ENCODE measurements at regions not wholly inside any gene's neighbourhood (a gene's known extent, or its start where the extent isn't known, plus 50 kb on each side); places are given as distances from the start of the nearest gene placed in this dataset.

DNA sequence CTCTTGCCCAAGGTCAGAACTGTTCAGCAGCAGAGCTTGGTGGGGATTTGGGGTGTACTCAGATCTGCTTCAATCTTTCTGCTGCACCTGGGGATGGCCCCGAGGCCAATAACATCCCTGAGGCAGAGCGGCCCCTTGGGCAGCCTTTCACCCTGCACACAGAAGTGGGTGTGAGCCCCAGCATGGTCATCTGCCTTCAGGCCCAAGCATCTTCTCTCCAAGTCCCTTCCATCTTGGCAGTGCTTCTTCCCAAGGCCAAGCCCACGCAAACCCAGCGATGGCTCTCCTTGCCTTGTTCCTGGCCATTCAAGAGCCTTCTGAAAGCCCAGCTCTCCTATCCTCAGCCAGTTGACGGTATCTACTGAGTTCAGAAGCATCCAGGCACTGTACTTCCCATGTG is 172.9 kb downstream of the INHBB start:
- DNase-seq: no peak
- intact Hi-C loops (cut with DNase I): no loop called here
- ATAC-seq: no peak

DNA sequence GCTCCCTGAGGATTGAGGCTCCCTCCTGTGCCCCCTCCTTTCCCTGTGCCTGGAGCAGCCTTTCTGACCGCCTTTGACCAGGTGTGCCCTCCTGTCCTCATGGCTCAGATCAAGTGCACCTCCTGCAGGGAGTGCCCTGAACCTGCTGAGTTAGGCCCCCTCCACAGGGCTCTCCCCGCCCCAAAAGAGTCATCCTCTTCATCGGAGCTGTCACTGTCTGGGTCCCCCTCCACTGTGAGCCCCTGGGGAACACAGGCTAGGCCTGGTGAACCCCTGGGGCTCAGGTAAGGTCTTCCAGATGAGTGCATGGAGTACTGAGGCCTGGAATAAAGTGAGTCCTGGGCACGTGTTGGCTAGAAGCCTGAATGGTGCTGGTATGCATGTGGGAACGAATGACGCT is 173.5 kb downstream of the INHBB start:
- intact Hi-C loops (cut with DNase I): no loop called here
- no peak for DNase-seq
- ATAC-seq: no peak

DNA sequence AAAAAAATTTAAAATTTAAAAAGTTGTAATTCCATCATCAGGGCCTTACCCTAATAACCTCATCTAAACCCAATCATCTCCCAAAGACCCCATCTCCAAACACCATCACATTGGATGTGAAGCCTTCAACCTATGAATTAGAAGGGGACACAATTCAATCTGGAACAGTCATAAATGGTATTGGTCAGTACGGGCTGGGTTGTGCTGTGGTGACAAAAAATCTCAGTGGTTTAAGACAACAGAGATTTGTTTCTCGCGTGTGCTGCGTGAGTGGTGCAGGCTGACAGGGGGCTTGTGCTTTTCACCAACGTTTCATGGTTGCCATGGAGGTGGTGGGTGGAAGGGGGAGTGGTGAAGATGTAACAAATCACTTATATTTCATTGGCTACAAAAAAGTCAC is 174.5 kb downstream of the INHBB start:
- ATAC-seq (no peak), DNase-seq (no peak)
- intact Hi-C loops (cut with DNase I): no loop called here

DNA sequence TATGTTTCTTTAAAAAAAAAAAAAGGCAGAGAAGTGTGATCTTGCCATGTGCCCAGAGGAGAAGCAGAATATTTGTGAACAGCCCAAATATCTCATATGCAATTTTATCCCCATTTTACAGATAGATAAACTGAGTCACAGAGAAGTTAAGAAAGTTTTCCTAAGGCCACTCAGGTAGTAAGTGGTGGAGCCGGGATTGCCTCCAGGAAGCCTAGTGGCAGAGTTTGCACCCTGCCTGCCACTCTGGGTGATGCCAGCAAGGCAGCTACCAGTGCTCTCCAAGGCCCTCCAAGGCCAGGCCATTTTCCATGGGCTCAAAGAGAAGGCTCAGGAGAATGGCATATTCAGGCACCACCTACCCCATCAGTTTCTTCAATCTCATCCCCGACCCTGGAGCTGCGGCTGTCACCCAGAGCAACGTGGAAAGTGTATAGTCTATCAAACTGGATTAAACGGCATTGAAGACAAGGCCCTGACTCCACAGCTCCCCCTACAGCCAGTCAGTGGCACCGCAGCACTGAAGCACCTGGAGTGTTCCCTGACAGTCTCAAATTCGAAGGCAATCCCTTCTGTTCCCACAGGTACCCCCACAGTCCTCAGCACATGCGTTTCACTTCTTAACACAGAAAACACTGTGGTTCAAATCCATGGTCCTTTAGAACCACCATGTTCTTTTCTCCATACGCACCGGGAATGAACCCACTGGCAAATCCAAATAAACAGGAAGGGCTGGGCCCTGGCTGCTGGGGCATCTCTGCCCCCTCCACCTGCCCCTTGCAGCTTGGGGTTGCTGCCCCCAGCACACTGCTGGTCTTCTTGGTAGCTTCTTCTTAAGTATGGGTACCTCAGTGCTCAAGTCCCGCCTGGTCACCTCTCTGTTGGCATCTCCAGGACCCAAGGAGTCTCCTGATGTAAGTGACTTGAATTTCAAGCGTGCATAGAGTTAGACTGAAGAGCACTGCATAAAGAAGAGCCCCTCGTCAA is 175.3 kb downstream of the INHBB start:
- ATAC-seq (peak; percentile 35 to 60), DNase-seq (no peak)
- intact Hi-C loops (cut with DNase I): no loop called here

DNA sequence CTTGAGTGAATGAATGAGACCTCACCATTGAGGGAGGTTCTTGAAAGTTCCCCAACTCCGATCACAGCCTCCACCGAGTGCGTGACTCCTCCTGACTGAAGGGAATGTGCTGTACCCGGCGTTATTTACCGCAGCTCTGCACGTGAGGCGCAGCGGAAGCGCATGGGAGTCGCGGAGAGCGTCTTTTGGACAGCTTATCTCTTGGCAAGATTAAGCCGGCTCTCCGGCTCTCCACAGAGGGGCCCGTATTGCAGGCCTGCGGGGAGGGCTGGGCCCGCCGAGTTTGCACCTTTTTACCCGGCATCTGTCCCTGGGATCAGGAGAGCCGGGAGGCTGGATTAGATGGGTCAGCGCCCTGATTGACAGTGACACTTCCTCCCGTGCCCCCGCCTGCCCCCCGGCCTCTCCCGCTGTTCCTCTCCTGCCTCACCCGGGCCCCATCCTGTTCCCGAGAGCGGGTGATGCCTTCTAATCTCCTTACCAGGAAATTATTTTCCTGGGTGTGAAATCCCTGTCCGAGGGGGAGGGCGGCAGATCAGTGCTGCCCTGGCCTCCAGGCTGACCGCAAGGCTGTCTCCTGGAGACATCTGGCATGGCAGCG is 176.3 kb downstream of the INHBB start:
- peak in 1 of 2 donors; percentile 58 for ATAC-seq
- intact Hi-C loops (cut with DNase I): no loop called here
- peak; percentile 58 for DNase-seq

DNA sequence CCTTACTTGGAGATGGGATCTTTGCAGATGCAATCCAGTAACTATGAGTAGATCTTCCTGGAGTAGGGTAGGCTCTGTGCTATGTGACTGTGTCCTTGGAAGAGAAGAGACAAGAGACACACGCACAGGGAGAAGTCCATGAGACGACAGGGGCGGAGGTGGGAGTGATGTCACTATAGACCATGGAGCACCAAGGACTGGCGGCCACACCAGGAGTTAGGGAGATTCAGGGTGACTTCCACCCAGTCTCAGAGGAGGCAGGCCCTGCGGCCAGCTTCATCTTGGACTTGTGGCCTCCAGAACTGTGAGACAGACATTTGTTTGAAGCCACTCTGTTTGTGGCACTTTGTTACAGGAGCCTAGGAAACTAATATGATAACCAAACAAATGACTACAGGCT is 177.8 kb downstream of the INHBB start:
- ATAC-seq (no peak), DNase-seq (no peak)
- intact Hi-C loops (cut with DNase I): no loop called here

DNA sequence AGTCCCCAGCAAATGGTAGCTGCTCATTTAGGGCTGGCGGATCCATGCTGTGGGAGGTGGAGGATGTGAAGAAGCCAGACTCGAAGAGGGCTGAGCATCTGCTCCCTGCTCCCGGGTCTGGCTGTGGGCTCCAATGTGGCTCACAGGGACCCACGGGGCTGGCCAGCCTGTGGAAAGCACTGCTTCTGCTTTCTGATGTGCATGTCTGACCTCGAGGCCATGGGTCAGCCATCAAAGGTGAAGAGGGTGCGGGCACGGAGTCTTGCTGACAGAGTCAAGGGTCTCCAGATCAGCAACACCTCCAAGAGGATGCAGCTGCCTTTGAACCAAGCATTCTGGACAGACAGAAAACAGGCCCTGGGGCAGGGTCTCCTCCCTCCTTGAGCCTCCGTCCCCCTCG is 178.2 kb downstream of the INHBB start:
- no peak for DNase-seq
- no peak for ATAC-seq
- intact Hi-C loops (cut with DNase I): no loop called here

DNA sequence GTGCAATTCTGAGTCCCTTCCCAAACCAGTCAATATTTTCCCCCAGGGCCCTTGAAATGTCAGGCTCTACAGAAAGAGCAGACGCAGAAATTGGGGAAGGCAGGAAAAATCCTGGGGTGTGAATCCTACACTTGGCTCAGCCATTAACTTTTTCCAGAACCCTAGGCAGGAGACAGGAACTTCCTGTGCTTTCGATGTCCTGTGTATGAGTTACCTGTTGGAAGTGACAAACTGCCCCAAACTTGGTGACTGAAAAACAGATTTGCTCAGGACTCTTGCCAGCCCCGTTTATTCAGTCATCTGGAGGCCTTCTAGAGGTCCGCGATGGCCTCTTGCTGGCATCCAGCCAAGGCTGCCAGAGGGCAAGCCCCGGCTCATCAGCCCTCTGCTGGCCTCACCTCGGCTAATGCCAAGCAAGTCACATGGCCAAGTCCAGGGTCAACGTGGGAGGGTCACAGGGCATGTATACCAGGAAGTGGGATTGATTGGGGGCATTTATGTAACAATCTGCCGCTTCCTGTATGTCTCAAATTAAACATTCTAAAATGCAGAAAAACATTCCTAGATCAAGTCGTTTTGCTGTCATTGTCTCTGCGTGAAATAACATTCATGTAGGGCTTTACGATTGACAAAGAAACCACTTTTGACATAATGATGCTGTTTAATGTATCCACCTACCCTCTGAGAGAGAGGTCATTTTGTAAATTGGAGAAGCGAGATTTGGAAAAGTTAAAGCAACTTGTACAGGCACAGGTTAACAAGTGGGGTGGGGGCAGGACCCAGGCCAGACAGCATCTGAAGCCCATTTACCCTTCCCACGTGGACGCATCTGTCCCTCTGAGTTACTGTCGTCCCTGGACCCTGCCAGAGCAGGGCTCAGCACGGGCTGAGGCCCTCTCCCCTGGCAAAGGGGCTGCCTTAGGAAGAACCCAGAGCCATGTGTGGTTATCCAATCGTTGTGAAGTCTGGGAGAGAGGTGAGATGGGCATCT is 179.4 kb downstream of the INHBB start:
- no peak for DNase-seq
- ATAC-seq: peak in 1 of 2 donors; percentile 20
- intact Hi-C loops (cut with DNase I): no loop called here

DNA sequence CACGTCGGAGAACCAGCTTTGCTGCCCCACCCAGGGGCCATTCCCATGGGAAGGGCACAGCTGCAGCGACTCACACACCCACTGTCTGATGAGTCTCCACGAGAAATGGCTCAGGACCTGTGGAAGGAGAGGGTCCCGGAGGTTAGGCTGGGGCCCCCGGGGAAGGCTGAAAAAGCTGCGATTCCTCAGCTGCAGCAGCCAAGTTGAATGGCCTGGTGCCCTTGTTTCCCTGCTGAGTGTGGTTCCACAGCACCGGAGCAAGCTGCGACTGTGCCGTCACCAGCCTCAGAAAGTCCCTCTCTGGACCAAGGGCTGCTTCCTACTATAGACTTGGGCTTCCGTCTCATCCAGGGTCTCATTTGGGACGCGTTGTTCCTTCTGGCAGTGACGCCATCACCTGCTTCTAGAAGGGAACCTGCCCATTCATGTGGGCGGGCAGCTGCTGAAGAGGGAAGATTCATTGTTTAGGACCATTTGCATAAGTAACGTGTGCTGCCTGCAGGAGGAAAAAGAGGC is 180.2 kb downstream of the INHBB start:
- ATAC-seq (peak in 1 of 2 donors; percentile 42), DNase-seq (no peak)
- intact Hi-C loops (cut with DNase I): no loop called here

DNA sequence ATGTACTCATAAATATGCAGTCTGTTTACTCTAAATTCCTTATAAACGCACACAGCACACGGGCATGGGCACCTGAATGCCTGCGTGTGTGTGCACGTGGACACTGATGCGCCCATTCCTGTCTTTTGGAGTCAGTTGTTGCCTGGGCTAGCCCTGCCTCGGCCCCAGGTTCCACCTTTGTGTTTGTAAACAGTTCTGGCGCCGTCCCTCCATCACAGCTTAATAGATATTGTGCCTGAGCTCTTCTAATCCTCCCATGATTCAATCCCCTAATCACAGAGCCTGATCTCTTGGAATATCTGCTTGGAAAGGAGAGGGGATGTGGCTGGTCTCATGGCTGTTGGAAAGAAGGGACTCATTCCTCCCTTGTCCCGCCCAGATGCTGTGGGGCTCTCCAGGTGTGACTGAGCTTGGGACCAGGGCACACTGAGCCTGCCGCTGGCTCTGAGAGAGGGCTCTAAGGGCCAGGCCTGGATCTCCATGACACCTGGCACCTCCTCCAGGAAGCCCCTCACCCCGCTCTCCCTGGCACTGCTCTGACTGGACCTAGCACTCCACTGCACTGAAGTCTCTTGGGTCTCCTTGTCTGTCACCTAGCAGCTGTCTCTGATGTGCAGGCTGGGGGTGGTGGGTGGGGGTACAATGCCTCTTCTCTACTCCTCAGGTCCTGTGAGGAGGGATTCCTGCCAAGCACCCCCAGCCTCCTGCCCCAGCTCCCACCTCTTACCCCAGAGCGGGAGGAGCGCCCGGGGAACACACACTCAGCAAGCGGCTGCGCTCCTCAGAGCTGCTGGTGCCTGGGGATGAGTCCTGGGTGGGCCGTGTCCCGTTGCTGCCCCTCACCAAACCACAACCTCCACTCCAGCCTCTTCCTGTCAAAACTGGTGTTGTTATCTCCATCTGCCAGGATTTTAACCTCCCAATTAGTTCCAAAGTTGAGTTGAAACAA is 181.3 kb downstream of the INHBB start:
- ATAC-seq (no peak), DNase-seq (no peak)
- intact Hi-C loops (cut with DNase I): no loop called here

DNA sequence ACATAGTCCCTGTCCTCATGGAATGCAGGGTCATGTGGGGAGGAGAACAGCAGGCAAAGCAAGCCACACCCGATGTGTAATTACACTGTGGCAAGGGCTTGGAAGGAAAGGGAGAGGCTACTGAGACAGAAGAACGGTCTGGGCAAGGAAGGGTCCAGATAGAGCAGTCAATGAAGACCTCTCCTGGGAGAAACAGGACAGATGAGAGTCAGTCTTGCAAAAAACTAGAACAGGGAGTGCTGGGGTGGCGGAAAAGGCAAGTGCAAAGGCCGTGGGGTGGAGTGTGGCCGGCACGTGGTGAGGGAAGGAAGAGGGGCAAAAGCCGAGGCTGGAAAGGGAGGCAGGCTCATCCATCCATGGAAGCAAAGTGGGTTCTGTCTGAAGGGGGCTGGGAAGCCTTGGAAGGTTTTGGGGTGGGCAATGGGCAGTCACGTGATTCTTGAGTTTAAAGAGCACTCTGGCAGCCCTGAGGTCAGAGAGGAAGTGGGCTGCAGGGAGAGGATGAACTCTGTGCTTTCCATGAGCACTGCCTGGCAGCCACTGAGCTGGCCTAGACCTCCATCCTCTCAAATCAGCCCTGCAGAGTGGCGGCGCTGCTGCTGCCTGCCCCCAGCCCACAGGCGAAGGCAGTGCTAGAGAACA is 182.2 kb downstream of the INHBB start:
- DNase-seq (no peak), ATAC-seq (no peak)
- intact Hi-C loops (cut with DNase I): no loop called here

DNA sequence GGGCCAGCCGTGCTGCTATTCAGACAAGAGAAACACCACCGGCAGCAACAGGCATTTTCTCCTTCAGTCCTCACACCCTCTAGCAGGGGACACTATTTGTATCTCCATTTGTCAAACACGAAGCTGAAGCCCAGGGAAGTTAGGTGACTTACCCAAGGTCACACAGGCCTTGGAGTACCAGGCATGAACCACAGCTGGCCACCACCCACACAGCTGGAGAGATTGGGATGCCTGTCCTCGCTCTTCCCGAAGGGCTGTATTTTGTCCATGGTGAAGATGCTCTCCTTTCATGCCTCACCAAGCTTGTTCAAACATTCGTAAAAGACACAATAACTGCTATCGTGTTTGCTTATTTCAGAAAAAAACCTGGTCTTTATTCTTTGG is 182.7 kb downstream of the INHBB start:
- DNase-seq (no peak), ATAC-seq (no peak)
- intact Hi-C loops (cut with DNase I): no loop called here

DNA sequence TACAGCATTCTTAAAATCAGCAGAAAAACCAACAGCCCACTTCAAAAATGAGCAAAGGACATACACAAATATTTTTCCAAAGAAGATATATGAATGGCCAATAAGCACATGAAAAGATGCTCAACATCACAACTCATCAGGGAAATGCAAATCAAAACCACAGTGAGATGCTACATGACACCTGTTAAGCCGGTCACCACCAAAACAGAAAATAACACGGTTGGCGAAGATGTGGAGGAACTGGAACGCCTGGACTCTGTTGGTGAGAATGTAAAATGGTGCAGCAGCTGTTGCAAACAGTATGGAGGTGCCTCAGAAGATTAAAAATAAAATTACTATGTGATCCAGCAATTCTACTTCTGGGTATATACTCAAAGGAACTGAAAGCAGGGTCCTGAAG is 184.8 kb downstream of the INHBB start:
- intact Hi-C loops (cut with DNase I): no loop called here
- no peak for DNase-seq
- ATAC-seq: no peak

DNA sequence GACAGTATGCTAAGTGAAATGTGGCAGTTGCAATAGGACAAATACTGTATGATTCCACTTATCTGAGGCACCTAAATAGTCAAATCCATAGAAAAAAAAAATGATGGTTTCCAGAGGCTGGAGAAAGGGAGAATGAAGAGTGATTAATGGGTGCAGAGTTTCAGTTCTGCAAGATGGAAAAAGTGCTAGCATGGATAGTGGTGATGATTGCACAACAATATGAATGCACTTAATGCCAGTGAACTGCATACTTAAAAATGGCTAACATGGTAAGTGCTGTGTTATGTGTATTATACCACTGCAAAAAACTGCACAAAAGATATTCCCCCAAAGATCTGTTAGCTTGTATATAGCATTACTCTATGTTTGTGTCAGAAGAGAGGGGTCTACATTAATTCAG is 185.4 kb downstream of the INHBB start:
- no peak for DNase-seq
- intact Hi-C loops (cut with DNase I): no loop called here
- ATAC-seq: no peak

DNA sequence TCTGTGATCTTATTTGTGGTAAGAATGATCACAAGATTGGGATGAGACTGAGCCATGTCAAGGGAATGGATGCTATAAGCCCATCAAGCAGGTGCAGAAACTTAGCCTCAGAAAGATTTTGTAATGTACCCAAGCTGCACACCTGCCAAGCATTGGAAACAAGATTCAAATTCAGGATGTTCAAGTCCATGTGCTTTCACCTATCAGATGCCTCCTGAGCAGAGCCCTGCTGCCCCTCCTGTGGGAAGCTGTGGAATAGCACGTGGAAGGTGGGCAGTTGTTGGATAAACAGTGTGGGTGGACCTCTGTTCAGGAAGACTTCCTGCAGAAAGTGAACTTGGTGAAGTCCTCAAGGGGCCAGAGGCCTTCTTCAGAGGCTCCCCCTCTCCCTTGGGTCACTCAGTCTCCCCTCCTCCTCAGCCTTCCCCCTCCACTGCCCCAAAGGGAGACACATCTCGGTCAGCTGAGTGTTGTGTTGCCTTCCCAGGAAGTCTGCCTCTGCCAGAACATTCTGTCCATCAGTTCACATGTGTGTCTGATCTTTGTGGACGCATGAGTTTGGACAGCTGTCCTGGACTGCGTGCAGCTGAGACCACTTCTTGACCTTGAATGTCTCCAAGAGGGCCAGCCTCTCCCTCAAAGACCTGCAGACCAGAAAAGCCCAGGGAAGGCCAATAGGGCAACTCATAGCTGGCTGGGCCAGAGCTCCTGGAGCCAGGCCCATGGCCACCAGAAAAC is 186.1 kb downstream of the INHBB start:
- intact Hi-C loops (cut with DNase I): no loop called here
- ATAC-seq (peak in 1 of 2 donors; percentile 35), DNase-seq (no peak)

DNA sequence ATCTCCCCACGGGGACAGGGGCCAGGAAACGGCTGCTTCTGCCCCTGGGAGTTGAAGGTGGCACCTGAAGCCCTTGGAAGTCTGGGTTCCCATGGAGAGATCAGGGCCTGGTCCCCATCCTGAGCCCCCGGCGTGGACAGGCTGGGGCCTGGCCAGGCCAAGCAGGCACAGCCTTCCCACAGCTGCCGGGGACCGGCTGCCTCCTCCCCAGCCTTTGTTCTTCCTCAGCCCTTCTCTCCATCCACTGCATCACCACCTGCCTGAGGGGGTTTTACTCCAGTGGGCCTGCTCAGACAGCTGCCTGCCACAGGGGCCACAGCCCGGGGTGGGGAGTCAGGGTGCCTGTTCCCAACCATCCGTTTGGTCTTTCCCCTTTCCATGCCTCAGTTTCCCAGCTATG is 187.7 kb downstream of the INHBB start:
- no peak for DNase-seq
- intact Hi-C loops (cut with DNase I): no loop called here
- ATAC-seq: no peak

DNA sequence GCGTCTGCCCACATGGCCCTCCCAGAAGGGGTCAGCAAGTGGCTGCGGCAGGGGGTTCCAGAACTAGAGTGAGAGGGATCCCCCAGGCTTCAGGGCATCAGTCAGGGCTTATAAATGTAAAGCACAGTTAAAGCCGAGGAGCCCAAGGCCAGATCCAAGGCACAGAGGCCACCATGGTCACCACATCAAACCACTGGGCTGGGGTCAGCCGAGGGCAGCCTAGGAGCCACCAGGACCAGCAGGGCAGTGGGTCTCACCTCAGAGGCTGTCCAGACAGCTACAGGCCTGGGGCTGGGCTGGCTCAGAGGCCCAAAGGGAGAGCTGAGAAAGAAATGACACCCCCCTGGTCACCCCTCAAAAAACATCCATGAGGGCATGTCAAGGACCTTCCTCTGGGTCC is 188.5 kb downstream of the INHBB start:
- ATAC-seq (no peak), DNase-seq (no peak)
- intact Hi-C loops (cut with DNase I): no loop called here

Measured in left cardiac atrium (tissue), 4 donors.